ENCODE measurements at regions not wholly inside any gene's neighbourhood (a gene's known extent, or its start where the extent isn't known, plus 50 kb on each side); places are given as distances from the start of the nearest gene placed in this dataset.

GRCh38 chr11:19512618-19513017, 200.0 kb upstream of the NAV2 start:
- WGBS (ENCODE audit: insufficient coverage): 93% methylated on average over 2 of the region's 4 CpGs
- Histone ChIP-seq H3K4me1 (ENCODE audit: control insufficient read depth in 2 of 2, insufficient read depth in 2 of 2, low read length in 2 of 2) (no peaks in the 10 kb centered on the region), H3K27me3 (replicated peaks in 1 of 4; ENCODE audit: control extremely low read depth in 1 of 4, control insufficient read depth in 3 of 4, insufficient read depth in 4 of 4, low read length in 3 of 4) (peaks cover 0 to 20% (median under 1%) of the 10 kb centered on the region in 4 experiments), H3K4me2 (replicated peaks; ENCODE audit: low read depth, low read length, poor library complexity, severe bottlenecking) (no peak overlapping the region), H3K9me3 (ENCODE audit: control extremely low read depth in 1 of 3, control insufficient read depth in 2 of 3, insufficient read depth in 1 of 3, low read length in 2 of 3) (no peaks in the 10 kb centered on the region), H2AFZ (ENCODE audit: insufficient read depth, low read depth, low read length, poor library complexity, severe bottlenecking) (no peak overlapping the region), H4K20me1 (ENCODE audit: control insufficient read depth, insufficient read depth, low read length, poor library complexity, severe bottlenecking) (no peaks in the 10 kb centered on the region), H3K79me2 (ENCODE audit: control insufficient read depth, insufficient read depth, low read length) (no peaks in the 10 kb centered on the region), H3K4me3 (ENCODE audit: control extremely low read depth in 1 of 5, extremely low read depth in 1 of 5, insufficient read depth in 1 of 5, low read depth in 2 of 5, low read length in 4 of 5) (no peak overlapping the region), H3K36me3 (replicated peaks in 1 of 2; ENCODE audit: control extremely low read depth in 1 of 2, control insufficient read depth in 1 of 2, extremely low read depth in 1 of 2, insufficient read depth in 2 of 2, low read length in 1 of 2) (no peaks in the 10 kb centered on the region), H3K9ac (ENCODE audit: low read length) (no peak overlapping the region), H3K27ac (ENCODE audit: low read length in 2 of 2) (no peak overlapping the region)
- DNase-seq (no peak), ATAC-seq (ENCODE audit: low read depth) (no peak)
- intact Hi-C loops (cut with micrococcal nuclease): no loop called here
- H3K4me1 Mint-ChIP-seq: no peaks in the 10 kb centered on the region
- H3K9me3 Mint-ChIP-seq (ENCODE audit: insufficient read depth): no peaks in the 10 kb centered on the region
- POLR2A ChIA-PET: no interaction called here
- no peak overlapping the region for H3K27ac Mint-ChIP-seq
- H3K4me3 Mint-ChIP-seq: no peak overlapping the region
- peaks cover 45% of the 10 kb centered on the region for H3K27me3 Mint-ChIP-seq
- TF ChIP-seq, protein P1, sequence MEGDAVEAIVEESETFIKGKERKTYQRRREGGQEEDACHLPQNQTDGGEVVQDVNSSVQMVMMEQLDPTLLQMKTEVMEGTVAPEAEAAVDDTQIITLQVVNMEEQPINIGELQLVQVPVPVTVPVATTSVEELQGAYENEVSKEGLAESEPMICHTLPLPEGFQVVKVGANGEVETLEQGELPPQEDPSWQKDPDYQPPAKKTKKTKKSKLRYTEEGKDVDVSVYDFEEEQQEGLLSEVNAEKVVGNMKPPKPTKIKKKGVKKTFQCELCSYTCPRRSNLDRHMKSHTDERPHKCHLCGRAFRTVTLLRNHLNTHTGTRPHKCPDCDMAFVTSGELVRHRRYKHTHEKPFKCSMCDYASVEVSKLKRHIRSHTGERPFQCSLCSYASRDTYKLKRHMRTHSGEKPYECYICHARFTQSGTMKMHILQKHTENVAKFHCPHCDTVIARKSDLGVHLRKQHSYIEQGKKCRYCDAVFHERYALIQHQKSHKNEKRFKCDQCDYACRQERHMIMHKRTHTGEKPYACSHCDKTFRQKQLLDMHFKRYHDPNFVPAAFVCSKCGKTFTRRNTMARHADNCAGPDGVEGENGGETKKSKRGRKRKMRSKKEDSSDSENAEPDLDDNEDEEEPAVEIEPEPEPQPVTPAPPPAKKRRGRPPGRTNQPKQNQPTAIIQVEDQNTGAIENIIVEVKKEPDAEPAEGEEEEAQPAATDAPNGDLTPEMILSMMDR (IDR thresholded peaks at IDR 0.05): no peak
- TF ChIP-seq EZH2 (IDR thresholded peaks at IDR 0.05; ENCODE audit: borderline replicate concordance, insufficient read depth, low read depth, low read length, poor library complexity, severe bottlenecking): no peak
- CTCF ChIA-PET: no interaction called here

GRCh38 chr11:19511413-19512183, 201.0 kb upstream of the NAV2 start:
- no peaks in the 10 kb centered on the region for H3K9me3 ChIP-seq (ENCODE audit: control extremely low read depth in 1 of 3, control insufficient read depth in 2 of 3, insufficient read depth in 1 of 3, low read length in 2 of 3)
- no peaks in the 10 kb centered on the region for H3K9me3 Mint-ChIP-seq (ENCODE audit: insufficient read depth)
- no peaks in the 10 kb centered on the region for H3K36me3 ChIP-seq (replicated peaks in 1 of 2; ENCODE audit: control extremely low read depth in 1 of 2, control insufficient read depth in 1 of 2, extremely low read depth in 1 of 2, insufficient read depth in 2 of 2, low read length in 1 of 2)
- H4K20me1 ChIP-seq (ENCODE audit: control insufficient read depth, insufficient read depth, low read length, poor library complexity, severe bottlenecking): no peaks in the 10 kb centered on the region
- TF ChIP-seq, protein P1 (IDR thresholded peaks at IDR 0.05): no peak
- TF ChIP-seq EZH2 (IDR thresholded peaks at IDR 0.05; ENCODE audit: borderline replicate concordance, insufficient read depth, low read depth, low read length, poor library complexity, severe bottlenecking): no peak
- no peak overlapping the region for H3K27ac Mint-ChIP-seq
- intact Hi-C loops (cut with micrococcal nuclease): no loop called here
- H2AFZ ChIP-seq (ENCODE audit: insufficient read depth, low read depth, low read length, poor library complexity, severe bottlenecking): no peak overlapping the region
- ChIA-PET POLR2A (no interaction called here), CTCF (no interaction called here)
- no peaks in the 10 kb centered on the region for H3K79me2 ChIP-seq (ENCODE audit: control insufficient read depth, insufficient read depth, low read length)
- peaks cover 0 to 17% (median 0%) of the 10 kb centered on the region in 4 experiments for H3K27me3 ChIP-seq (replicated peaks in 1 of 4; ENCODE audit: control extremely low read depth in 1 of 4, control insufficient read depth in 3 of 4, insufficient read depth in 4 of 4, low read length in 3 of 4)
- no peaks in the 10 kb centered on the region for H3K4me1 ChIP-seq (ENCODE audit: control insufficient read depth in 2 of 2, insufficient read depth in 2 of 2, low read length in 2 of 2)
- H3K27me3 Mint-ChIP-seq: peaks cover 50% of the 10 kb centered on the region
- H3K27ac ChIP-seq (ENCODE audit: low read length in 2 of 2): no peak overlapping the region
- no peak overlapping the region for H3K9ac ChIP-seq (ENCODE audit: low read length)
- no peak overlapping the region for H3K4me2 ChIP-seq (replicated peaks; ENCODE audit: low read depth, low read length, poor library complexity, severe bottlenecking)
- ATAC-seq (ENCODE audit: low read depth) (no peak), DNase-seq (no peak)
- WGBS (ENCODE audit: insufficient coverage): 69% methylated on average over 9 of the region's 9 CpGs
- H3K4me3 ChIP-seq (ENCODE audit: control extremely low read depth in 1 of 5, extremely low read depth in 1 of 5, insufficient read depth in 1 of 5, low read depth in 2 of 5, low read length in 4 of 5): no peak overlapping the region
- no peak overlapping the region for H3K4me3 Mint-ChIP-seq
- no peaks in the 10 kb centered on the region for H3K4me1 Mint-ChIP-seq

All from B cell (primary cell).